ENCODE measurements at regions not wholly inside any gene's neighbourhood (a gene's known extent, or its start where the extent isn't known, plus 50 kb on each side); places are given as distances from the start of the nearest gene placed in this dataset.
"Not testable (repeated sequence)": the region's sequence is repeated elsewhere in the genome, so short reads cannot be mapped to it uniquely, and the experiment has no call there.

GRCh38 chr3:22010997-22011396 is 260.0 kb upstream of the ZNF385D start:
- no peak for TF ChIP-seq CTCF (IDR thresholded peaks at IDR 0.05)
- Histone ChIP-seq H3K27ac (no peak overlapping the region), H3K4me3 (no peak overlapping the region)
- no peak for DNase-seq (ENCODE audit: low spot score)

GRCh38 chr3:22012471-22012870 is 261.5 kb upstream of the ZNF385D start:
- Histone ChIP-seq H3K27ac (no peak overlapping the region), H3K4me3 (no peak overlapping the region)
- DNase-seq (ENCODE audit: low spot score): no peak
- TF ChIP-seq CTCF (IDR thresholded peaks at IDR 0.05): no peak

DNA sequence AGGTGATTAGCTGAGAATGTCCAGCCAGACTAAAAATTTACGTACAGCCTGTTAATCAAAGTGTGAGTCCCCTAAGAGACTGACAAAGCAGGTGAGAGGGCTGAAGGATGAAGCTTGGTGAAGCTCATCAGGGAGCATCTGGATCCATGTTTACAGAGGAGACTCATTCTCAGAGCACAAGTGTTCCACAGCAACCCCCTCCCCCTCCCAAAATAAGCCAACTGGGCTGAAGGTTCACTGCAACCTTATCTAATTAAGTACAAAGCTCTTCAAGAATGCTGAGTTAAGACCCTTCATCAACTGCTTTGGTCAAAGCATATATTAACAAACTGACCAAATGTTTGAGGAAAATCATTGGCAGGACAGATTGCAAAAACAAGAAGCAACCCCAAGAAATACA is 262.6 kb upstream of the ZNF385D start:
- no peak overlapping the region for H3K27ac ChIP-seq
- TF ChIP-seq CTCF (IDR thresholded peaks at IDR 0.05): no peak
- no peak overlapping the region for H3K4me3 ChIP-seq
- DNase-seq (ENCODE audit: low spot score): no peak

DNA sequence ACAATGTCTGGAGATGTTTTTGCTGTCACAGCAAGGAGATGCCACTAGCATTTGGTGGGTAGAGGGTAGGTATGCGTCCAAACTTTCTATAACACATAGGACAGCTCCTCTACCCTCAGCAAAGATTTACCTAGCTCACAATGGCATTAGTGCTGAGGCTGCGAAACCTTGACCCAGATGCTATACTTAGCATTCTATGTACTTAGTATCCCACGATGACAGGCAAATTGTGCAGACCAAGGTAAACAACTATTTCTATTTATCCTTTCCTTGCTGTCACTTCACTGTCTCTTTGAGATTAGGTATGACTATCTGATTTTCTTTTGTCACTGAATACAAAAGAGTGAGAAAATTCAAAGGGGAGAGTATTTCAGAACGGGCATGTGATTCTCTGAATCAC is 265.2 kb upstream of the ZNF385D start:
- H3K27ac ChIP-seq: no peak overlapping the region
- TF ChIP-seq CTCF (IDR thresholded peaks at IDR 0.05): no peak
- DNase-seq (ENCODE audit: low spot score): no peak
- H3K4me3 ChIP-seq: no peak overlapping the region

GRCh38 chr3:22024638-22025037 is 273.6 kb upstream of the ZNF385D start:
- H3K4me3 ChIP-seq; H3K27ac ChIP-seq; DNase-seq (ENCODE audit: low spot score): not testable (repeated sequence)

DNA sequence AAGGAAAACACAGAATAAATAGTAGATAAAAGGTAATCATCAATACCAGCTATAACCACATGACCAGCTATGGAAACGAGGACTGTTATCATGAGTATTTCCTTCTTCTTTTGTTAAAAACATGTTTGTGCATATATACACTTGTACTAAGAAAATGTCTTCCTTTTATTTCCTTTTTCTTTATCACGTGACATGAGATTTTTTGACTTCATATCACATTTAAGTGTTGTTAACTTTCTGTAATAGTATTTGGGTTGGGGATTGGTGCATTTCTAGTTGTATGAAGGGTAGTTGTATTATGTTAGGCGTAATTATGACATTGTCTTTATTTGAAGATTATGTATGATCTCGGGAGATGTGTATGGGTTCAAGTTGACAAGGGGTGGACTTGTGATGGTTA is 278.5 kb upstream of the ZNF385D start:
- Histone ChIP-seq H3K4me3 (no peak overlapping the region), H3K27ac (no peak overlapping the region)
- no peak for TF ChIP-seq CTCF (IDR thresholded peaks at IDR 0.05)
- DNase-seq (ENCODE audit: low spot score): no peak

DNA sequence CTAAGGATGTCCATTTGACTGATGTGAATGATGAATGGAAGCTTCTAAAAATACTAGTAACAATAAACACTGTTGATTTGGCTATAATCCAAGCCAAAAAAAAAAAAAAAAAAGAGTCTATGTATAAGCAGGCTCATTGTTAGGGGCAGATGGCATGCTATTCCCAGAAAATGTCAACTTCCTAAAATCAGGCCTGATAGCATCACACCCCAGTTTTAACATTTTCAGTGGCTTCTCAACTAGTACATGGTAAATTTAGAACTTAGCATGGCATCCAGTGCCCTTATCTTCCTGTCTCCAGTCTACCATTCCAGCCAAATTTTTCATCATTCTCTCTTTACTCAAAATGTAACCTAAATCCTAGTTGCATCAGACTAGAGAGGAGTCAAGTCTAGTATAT is 288.2 kb upstream of the ZNF385D start:
- Histone ChIP-seq H3K27ac (no peak overlapping the region), H3K4me3 (no peak overlapping the region)
- no peak for TF ChIP-seq CTCF (IDR thresholded peaks at IDR 0.05)
- DNase-seq (ENCODE audit: low spot score): no peak

- TF ChIP-seq CTCF (IDR thresholded peaks at IDR 0.05): no peak
- no peak for DNase-seq (ENCODE audit: low spot score)
Measured at GRCh38 chr3:22040150-22040549, 289.1 kb upstream of the ZNF385D start.

More at GRCh38 chr3:22040150-22040549, 289.1 kb upstream of the ZNF385D start:
- Histone ChIP-seq H3K4me3 (no peak overlapping the region), H3K27ac (no peak overlapping the region)
